Astrocyte of the spinal cord (primary cell): ENCODE measurements at regions not wholly inside any gene's neighbourhood (a gene's known extent, or its start where the extent isn't known, plus 50 kb on each side); places are given as distances from the start of the nearest gene placed in this dataset.

ENCODE experiments used
- DNase-seq: peaks from one replicate; pipeline ENCODE4 v3.0.0; 2011; ENCODE audit warnings: low read depth, low spot score
- H3K4me3 ChIP-seq: 2 replicates; pipeline ENCODE4 v1.5.1; 2011; ENCODE audit warnings: low read depth, mild to moderate bottlenecking, low read length, moderate library complexity
- CTCF ChIP-seq: IDR thresholded peaks from 2 replicates; pipeline ENCODE4 v1.5.1; 2012; ENCODE audit warnings: low read depth, mild to moderate bottlenecking, low read length, inconsistent platforms
- in situ Hi-C: cut with HindIII; loops from 2 replicates; pipeline ENCODE4 v1.10.0; 2017; ENCODE audit warnings: low sequenced_read_pairs

GRCh38 chr2:152907046-152907445 is 188.6 kb downstream of the ARL6IP6 start:
- TF ChIP-seq CTCF = no peak
- DNase-seq = no peak
- in situ Hi-C loops = no loop called here
- H3K4me3 ChIP-seq = no peak overlapping the region

GRCh38 chr2:152894051-152894450 is 175.6 kb downstream of the ARL6IP6 start:
- no peak overlapping the region for H3K4me3 ChIP-seq
- in situ Hi-C loops = no loop called here
- DNase-seq = no peak
- TF ChIP-seq CTCF = no peak

- no peak overlapping the region for H3K4me3 ChIP-seq
- in situ Hi-C loops = no loop called here
- no peak for TF ChIP-seq CTCF
- DNase-seq = no peak
Measured at GRCh38 chr2:152890736-152891135, 172.3 kb downstream of the ARL6IP6 start.

- no peak overlapping the region for H3K4me3 ChIP-seq
- in situ Hi-C loops = no loop called here
- no peak for TF ChIP-seq CTCF
- no peak for DNase-seq
Measured at GRCh38 chr2:152883951-152884487, 165.6 kb downstream of the ARL6IP6 start.

- DNase-seq = no peak
- in situ Hi-C loops = no loop called here
- H3K4me3 ChIP-seq = no peak overlapping the region
- no peak for TF ChIP-seq CTCF
Measured at GRCh38 chr2:152881527-152881926, 163.1 kb downstream of the ARL6IP6 start.

GRCh38 chr2:152879275-152879674 is 160.9 kb downstream of the ARL6IP6 start:
- no peak for TF ChIP-seq CTCF
- in situ Hi-C loops = no loop called here

More at GRCh38 chr2:152879275-152879674, 160.9 kb downstream of the ARL6IP6 start:
- no peak overlapping the region for H3K4me3 ChIP-seq
- DNase-seq = no peak
